ENCODE measurements at regions not wholly inside any gene's neighbourhood (a gene's known extent, or its start where the extent isn't known, plus 50 kb on each side); places are given as distances from the start of the nearest gene placed in this dataset.

- Histone ChIP-seq H3K4me1 (ENCODE audit: control insufficient read depth, insufficient read depth, low read length) (no peaks in the 10 kb centered on the region), H3K36me3 (ENCODE audit: control insufficient read depth in 2 of 2, insufficient read depth in 2 of 2, low read length in 1 of 2) (no peaks in the 10 kb centered on the region), H3K4me2 (ENCODE audit: control insufficient read depth, insufficient read depth) (no peak overlapping the region), H3K9me3 (replicated peaks; ENCODE audit: control insufficient read depth, insufficient read depth, low read length) (no peaks in the 10 kb centered on the region), H3K9ac (ENCODE audit: control insufficient read depth, insufficient read depth, low read length) (no peak overlapping the region), H3K79me2 (ENCODE audit: control insufficient read depth, insufficient read depth, low read length) (no peaks in the 10 kb centered on the region), H3K27ac (ENCODE audit: control insufficient read depth, insufficient read depth) (no peak overlapping the region), H4K20me1 (ENCODE audit: control insufficient read depth, insufficient read depth) (no peaks in the 10 kb centered on the region), H2AFZ (ENCODE audit: control insufficient read depth, low read depth, low read length) (no peak overlapping the region), H3K27me3 (replicated peaks in 1 of 2; ENCODE audit: control insufficient read depth in 2 of 2, insufficient read depth in 2 of 2, low read length in 1 of 2) (no peaks in the 10 kb centered on the region), H3K4me3 (no peak overlapping the region)
- ChIA-PET POLR2A (no interaction called here), RAD21 (ENCODE audit: unreplicated experiment) (interaction anchor here (0.7 to 1.1 kb wide), 2 partner anchors 59 to 621 kb away, joined by 3 read pairs; no protein-coding TSS in a partner anchor), CTCF (interaction anchor here (0.6 to 2.0 kb wide), 6 partner anchors 12 to 983 kb away, joined by 3 to 5 read pairs (median 3); no protein-coding TSS in a partner anchor), SMC1A (ENCODE audit: uncharacterized antibody, unreplicated experiment) (no interaction called here)
- TF ChIP-seq TCF12 (IDR thresholded peaks at IDR 0.05; ENCODE audit: low read depth, low read length) (no peak), GABPA (IDR thresholded peaks at IDR 0.05; ENCODE audit: low read depth) (no peak), EP300 (IDR thresholded peaks at IDR 0.05; ENCODE audit: borderline replicate concordance in 1 of 2, control insufficient read depth in 1 of 2, low read depth in 2 of 2, low read length in 2 of 2) (no peak), POLR2AphosphoS5 (IDR thresholded peaks at IDR 0.05; ENCODE audit: low read length) (no peak), ZNF24 (IDR thresholded peaks at IDR 0.05) (no peak), CBFB (IDR thresholded peaks at IDR 0.05; ENCODE audit: low read depth) (no peak), ZNF384 (IDR thresholded peaks at IDR 0.05; ENCODE audit: borderline replicate concordance, low read depth, low read length) (no peak), SUZ12 (IDR thresholded peaks at IDR 0.05; ENCODE audit: unreplicated experiment) (no peak)
- no TSS peak for BruUV-seq (replicated peaks)
- DNase-seq (ENCODE audit: low read depth, low spot score) (no peak), ATAC-seq (no peak), FAIRE-seq (no peak)
- intact Hi-C loops (cut with micrococcal nuclease; ENCODE audit: unreplicated experiment) (no loop called here), in situ Hi-C loops (cut with MboI) (no loop called here)
These were observed 74.9 kb upstream of the NRBF2 start for GRCh38 chr10:63058236-63058635.

GRCh38 chr10:63057509-63057908 is 75.6 kb upstream of the NRBF2 start:
- CTCF ChIA-PET, result interaction anchor here (0.7 to 0.8 kb wide), 2 partner anchors 11 to 464 kb away, joined by 3 read pairs; no protein-coding TSS in a partner anchor
- intact Hi-C loops (cut with micrococcal nuclease; ENCODE audit: unreplicated experiment), result no loop called here
- 63% methylated on average over 10 of the region's 10 CpGs for WGBS (ENCODE audit: insufficient coverage, insufficient replicate concordance, low lambda C conversion rate, missing lambda C conversion rate)

More at GRCh38 chr10:63057509-63057908, 75.6 kb upstream of the NRBF2 start:
- FAIRE-seq (no peak), ATAC-seq (no peak), DNase-seq (ENCODE audit: low read depth, low spot score) (no peak)
- H2AFZ ChIP-seq (ENCODE audit: control insufficient read depth, low read depth, low read length), result no peak overlapping the region
- TF ChIP-seq MEF2B (IDR thresholded peaks at IDR 0.05; ENCODE audit: partially characterized antibody, poor library complexity, severe bottlenecking) (no peak), SRF (IDR thresholded peaks at IDR 0.05; ENCODE audit: low read depth in 2 of 2, low read length in 2 of 2) (no peak), ZZZ3 (IDR thresholded peaks at IDR 0.05; ENCODE audit: control insufficient read depth, insufficient read length, low read depth) (no peak), JUNB (IDR thresholded peaks at IDR 0.05) (no peak), RB1 (IDR thresholded peaks at IDR 0.05; ENCODE audit: borderline replicate concordance) (no peak), TCF3 (IDR thresholded peaks at IDR 0.05; ENCODE audit: borderline replicate concordance, insufficient read depth, low read depth, low read length) (no peak), KDM1A (IDR thresholded peaks at IDR 0.05; ENCODE audit: borderline replicate concordance) (no peak), IRF3 (IDR thresholded peaks at IDR 0.05) (no peak)
- H3K27me3 ChIP-seq (replicated peaks in 1 of 2; ENCODE audit: control insufficient read depth in 2 of 2, insufficient read depth in 2 of 2, low read length in 1 of 2), result no peaks in the 10 kb centered on the region
- SMC1A ChIA-PET (ENCODE audit: uncharacterized antibody, unreplicated experiment), result interaction anchor here (0.6 kb wide), 1 partner anchor 113 kb away, joined by 3 read pairs; no protein-coding TSS in a partner anchor
- POLR2A ChIA-PET, result interaction anchor here (0.7 kb wide), 1 partner anchor 1233 kb away, joined by 3 read pairs; no protein-coding TSS in a partner anchor
- RAD21 ChIA-PET (ENCODE audit: unreplicated experiment), result interaction anchor here (0.7 to 1.1 kb wide), 2 partner anchors 58 to 620 kb away, joined by 3 read pairs; no protein-coding TSS in a partner anchor
- H3K4me2 ChIP-seq (ENCODE audit: control insufficient read depth, insufficient read depth), result no peak overlapping the region
- in situ Hi-C loops (cut with MboI), result no loop called here
- no peak overlapping the region for H3K4me3 ChIP-seq
- no peak overlapping the region for H3K27ac ChIP-seq (ENCODE audit: control insufficient read depth, insufficient read depth)
- H3K79me2 ChIP-seq (ENCODE audit: control insufficient read depth, insufficient read depth, low read length), result no peaks in the 10 kb centered on the region
- no TSS peak for BruUV-seq (replicated peaks)
- H3K4me1 ChIP-seq (ENCODE audit: control insufficient read depth, insufficient read depth, low read length), result no peaks in the 10 kb centered on the region
- no peak overlapping the region for H3K9ac ChIP-seq (ENCODE audit: control insufficient read depth, insufficient read depth, low read length)
- no peaks in the 10 kb centered on the region for H3K36me3 ChIP-seq (ENCODE audit: control insufficient read depth in 2 of 2, insufficient read depth in 2 of 2, low read length in 1 of 2)
- H3K9me3 ChIP-seq (replicated peaks; ENCODE audit: control insufficient read depth, insufficient read depth, low read length), result no peaks in the 10 kb centered on the region
- H4K20me1 ChIP-seq (ENCODE audit: control insufficient read depth, insufficient read depth), result no peaks in the 10 kb centered on the region
